ENCODE measurements at regions not wholly inside any gene's neighbourhood (a gene's known extent, or its start where the extent isn't known, plus 50 kb on each side); places are given as distances from the start of the nearest gene placed in this dataset.
A peak's percentile ranks its signal among the peaks of the same experiment; 100 is the strongest.

- DNase-seq = no peak
These were observed 1232.8 kb downstream of the TBC1D22A start for GRCh38 chr22:47995264-47995627.

- peak; percentile 25 for DNase-seq
These were observed 1232.3 kb downstream of the TBC1D22A start for GRCh38 chr22:47994601-47995263.

GRCh38 chr22:47994045-47994444, 1231.6 kb downstream of the TBC1D22A start:
- no peak for DNase-seq

- DNase-seq = peak; percentile 94
These were observed 1228.0 kb downstream of the TBC1D22A start for GRCh38 chr22:47990481-47990880.

GRCh38 chr22:47987885-47988515, 1225.5 kb downstream of the TBC1D22A start:
- no peak for DNase-seq

- no peak for DNase-seq
These were observed 1213.8 kb downstream of the TBC1D22A start for GRCh38 chr22:47976219-47976618.

- no peak for DNase-seq
These were observed 1205.4 kb downstream of the TBC1D22A start for GRCh38 chr22:47967831-47968230.

- no peak for DNase-seq
These were observed 1203.9 kb downstream of the TBC1D22A start for GRCh38 chr22:47966316-47966715.

- DNase-seq = no peak
These were observed 1203.4 kb downstream of the TBC1D22A start for GRCh38 chr22:47965896-47966295.

- DNase-seq = no peak
These were observed 1202.6 kb downstream of the TBC1D22A start for GRCh38 chr22:47965066-47965465.

- no peak for DNase-seq
These were observed 1201.2 kb downstream of the TBC1D22A start for GRCh38 chr22:47963660-47964059.

GRCh38 chr22:47957649-47958048, 1195.2 kb downstream of the TBC1D22A start:
- DNase-seq = no peak

- DNase-seq = no peak
These were observed 1191.7 kb downstream of the TBC1D22A start for GRCh38 chr22:47954107-47954506.

GRCh38 chr22:47944941-47945340, 1182.5 kb downstream of the TBC1D22A start:
- DNase-seq = no peak

- DNase-seq = no peak
These were observed 1181.6 kb downstream of the TBC1D22A start for GRCh38 chr22:47943729-47944700.

GRCh38 chr22:47940211-47940610, 1177.8 kb downstream of the TBC1D22A start:
- DNase-seq = no peak

GRCh38 chr22:47933891-47934290, 1171.4 kb downstream of the TBC1D22A start:
- DNase-seq = no peak

GRCh38 chr22:47933226-47933625, 1170.8 kb downstream of the TBC1D22A start:
- DNase-seq = no peak

GRCh38 chr22:47929646-47930185, 1167.3 kb downstream of the TBC1D22A start:
- no peak for DNase-seq

GRCh38 chr22:47929073-47929472, 1166.6 kb downstream of the TBC1D22A start:
- DNase-seq = peak; percentile 5

- DNase-seq = no peak
These were observed 1166.2 kb downstream of the TBC1D22A start for GRCh38 chr22:47928631-47929030.

GRCh38 chr22:47927648-47928210, 1165.3 kb downstream of the TBC1D22A start:
- DNase-seq = no peak

GRCh38 chr22:47923011-47923427, 1160.6 kb downstream of the TBC1D22A start:
- no peak for DNase-seq
